Keratinocyte (primary cell): ENCODE measurements at regions not wholly inside any gene's neighbourhood (a gene's known extent, or its start where the extent isn't known, plus 50 kb on each side); places are given as distances from the start of the nearest gene placed in this dataset.

Source experiments
- DNase-seq: peaks from one replicate; pipeline ENCODE4 v3.0.0-alpha.2; 2011; ENCODE audit warnings: low read depth, missing footprints, low spot score
- FAIRE-seq: peaks from 2 replicates; lab custom pipeline; 2011; peaks lifted over from hg19 to GRCh38; lab: Jason Lieb, UNC
- H2AFZ ChIP-seq: 2 replicates; pipeline ENCODE4 v1.6.0; 2012; ENCODE audit warnings: low read length, control low read depth, inconsistent platforms; ENCODE audit not compliant: control insufficient read depth
- H3K27ac ChIP-seq: 2 replicates; pipeline ENCODE4 v1.5.1; 2011; ENCODE audit warnings: low read length; ENCODE audit not compliant: control insufficient read depth, insufficient read depth
- H3K27me3 ChIP-seq: 3 replicates; pipeline ENCODE4 v1.6.0; 2011; ENCODE audit warnings: low read length; ENCODE audit not compliant: control insufficient read depth, insufficient read depth; ENCODE audit errors: extremely low read depth
- H3K36me3 ChIP-seq, 2 experiments: 2 replicates in 1 of 2; 3 replicates in 1 of 2; pipeline ENCODE4 v1.5.1; 2011; ENCODE audit warnings: low read length in 2 of 2, mild to moderate bottlenecking in 1 of 2; ENCODE audit not compliant: control insufficient read depth in 2 of 2, insufficient read depth in 2 of 2; ENCODE audit errors: extremely low read depth in 1 of 2
- H3K4me1 ChIP-seq: 3 replicates; pipeline ENCODE4 v1.5.1; 2011; ENCODE audit warnings: low read length; ENCODE audit not compliant: control insufficient read depth, insufficient read depth; ENCODE audit errors: extremely low read depth
- H3K4me2 ChIP-seq: 3 replicates; pipeline ENCODE4 v1.6.0; 2011; ENCODE audit warnings: low read depth, low read length; ENCODE audit not compliant: control insufficient read depth, insufficient read depth; ENCODE audit errors: extremely low read depth
- H3K4me3 ChIP-seq, 3 experiments: fragments of 200-600 bp in 1 of 3; sonication (generic) in 1 of 3; 2 replicates in 2 of 3; 3 replicates in 1 of 3; pipeline ENCODE4 v1.5.1; 2011 to 2016; ENCODE audit warnings: low read length in 3 of 3, mild to moderate bottlenecking in 3 of 3, control low read depth in 2 of 3, inconsistent platforms in 1 of 3, low read depth in 1 of 3, mixed read lengths in 1 of 3, mixed run types in 1 of 3, moderate library complexity in 1 of 3; ENCODE audit not compliant: control insufficient read depth in 2 of 3, insufficient read depth in 2 of 3; ENCODE audit errors: extremely low read depth in 1 of 3
- H3K79me2 ChIP-seq: 2 replicates; pipeline ENCODE4 v1.6.0; 2012; ENCODE audit warnings: low read length; ENCODE audit not compliant: control insufficient read depth, insufficient read depth
- H3K9ac ChIP-seq: 3 replicates; pipeline ENCODE4 v1.6.0; 2011; ENCODE audit warnings: low read length; ENCODE audit not compliant: control insufficient read depth, insufficient read depth; ENCODE audit errors: extremely low read depth
- H3K9me1 ChIP-seq: 3 replicates; pipeline ENCODE4 v1.6.0; 2011; ENCODE audit warnings: low read length; ENCODE audit not compliant: control insufficient read depth, insufficient read depth; ENCODE audit errors: extremely low read depth
- H3K9me3 ChIP-seq: 2 replicates; pipeline ENCODE4 v1.5.1; 2012; ENCODE audit warnings: low read depth, low read length; ENCODE audit not compliant: control insufficient read depth
- H4K20me1 ChIP-seq: 3 replicates; pipeline ENCODE4 v1.6.0; 2011; ENCODE audit warnings: low read length; ENCODE audit not compliant: control insufficient read depth, insufficient read depth; ENCODE audit errors: extremely low read depth
- CTCF ChIP-seq, 3 experiments: IDR thresholded peaks in 1 of 3; conservative IDR thresholded peaks in 1 of 3; optimal IDR thresholded peaks in 1 of 3; 2 replicates in 2 of 3; 3 replicates in 1 of 3; pipeline versions ENCODE3 to v1.5.1; 2011; ENCODE audit warnings: low read length in 3 of 3, mild to moderate bottlenecking in 3 of 3, moderate library complexity in 2 of 3, control low read depth in 1 of 3, inconsistent platforms in 1 of 3; ENCODE audit not compliant: insufficient read depth in 2 of 3; ENCODE audit errors: extremely low read depth in 1 of 3
- EZH2 ChIP-seq: IDR thresholded peaks from one replicate; pipeline ENCODE4 v1.6.1; 2012; ENCODE audit warnings: inconsistent platforms, mild to moderate bottlenecking, low read length, moderate library complexity
- dilution Hi-C: fragments of 300-500 bp; cut with MboI; formaldehyde crosslinking; loops from one replicate; pipeline ENCODE4 v1.7.0; 2020; ENCODE audit warnings: low sequenced_read_pairs; ENCODE audit not compliant: extremely low pct_ligation_motif_present

- no peaks in the 10 kb centered on the region for H3K4me1 ChIP-seq
- no peaks in the 10 kb centered on the region for H3K27me3 ChIP-seq
- no peaks in the 10 kb centered on the region for H3K9me1 ChIP-seq
- no peak for TF ChIP-seq EZH2
- TF ChIP-seq CTCF (optimal IDR thresholded peaks at IDR 0.05 in 1 of 3, IDR thresholded peaks at IDR 0.05 in 1 of 3, conservative IDR thresholded peaks at IDR 0.05 in 1 of 3; ENCODE audit: extremely low read depth in 1 of 3, insufficient read depth in 2 of 3, low read length in 3 of 3) = no peak
- H3K79me2 ChIP-seq = no peaks in the 10 kb centered on the region
- H3K4me3 ChIP-seq = no peak overlapping the region
- no peak overlapping the region for H3K27ac ChIP-seq
- DNase-seq (no peak), FAIRE-seq (no peak)
- H3K9ac ChIP-seq = no peak overlapping the region
- no peaks in the 10 kb centered on the region for H3K36me3 ChIP-seq
- H3K4me2 ChIP-seq = no peak overlapping the region
- peaks cover 6% of the 10 kb centered on the region for H3K9me3 ChIP-seq
- no peak overlapping the region for H2AFZ ChIP-seq
- no peaks in the 10 kb centered on the region for H4K20me1 ChIP-seq
- dilution Hi-C loops = no loop called here
These were observed 93.4 kb downstream of the UQCRFS1 start for GRCh38 chr19:29119590-29119989.

DNA sequence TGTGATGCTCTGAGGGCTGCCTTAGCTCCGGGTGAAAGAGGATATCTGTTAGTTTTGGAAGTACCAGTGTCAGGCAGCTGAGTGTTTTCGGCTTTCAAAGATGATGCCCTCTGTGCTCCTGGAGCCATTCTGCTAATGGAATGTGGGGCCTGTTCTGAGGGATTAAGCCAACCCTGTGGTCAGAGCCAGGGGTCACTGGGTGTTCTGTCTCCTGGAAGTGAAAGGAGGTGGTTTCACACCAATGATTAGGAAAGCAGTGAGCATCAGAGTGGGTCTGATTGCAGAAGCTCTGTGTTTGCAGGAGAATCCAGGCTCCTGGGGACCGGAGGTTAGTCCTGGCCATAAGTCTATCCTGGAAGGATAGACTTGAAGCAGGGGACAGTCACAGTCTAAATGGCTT is 94.6 kb downstream of the UQCRFS1 start:
- Histone ChIP-seq H3K27me3 (no peaks in the 10 kb centered on the region), H4K20me1 (no peaks in the 10 kb centered on the region), H3K79me2 (no peaks in the 10 kb centered on the region), H3K9me1 (no peaks in the 10 kb centered on the region), H3K36me3 (no peaks in the 10 kb centered on the region), H3K9me3 (peaks cover 10% of the 10 kb centered on the region), H3K4me1 (no peaks in the 10 kb centered on the region), H3K27ac (no peak overlapping the region), H3K4me3 (no peak overlapping the region), H3K9ac (no peak overlapping the region), H2AFZ (no peak overlapping the region), H3K4me2 (no peak overlapping the region)
- FAIRE-seq (no peak), DNase-seq (no peak)
- dilution Hi-C loops = no loop called here
- TF ChIP-seq EZH2 (no peak), CTCF (optimal IDR thresholded peaks at IDR 0.05 in 1 of 3, IDR thresholded peaks at IDR 0.05 in 1 of 3, conservative IDR thresholded peaks at IDR 0.05 in 1 of 3; ENCODE audit: extremely low read depth in 1 of 3, insufficient read depth in 2 of 3, low read length in 3 of 3) (no peak)
